ENCODE measurements at regions not wholly inside any gene's neighbourhood (a gene's known extent, or its start where the extent isn't known, plus 50 kb on each side); places are given as distances from the start of the nearest gene placed in this dataset.

DNA sequence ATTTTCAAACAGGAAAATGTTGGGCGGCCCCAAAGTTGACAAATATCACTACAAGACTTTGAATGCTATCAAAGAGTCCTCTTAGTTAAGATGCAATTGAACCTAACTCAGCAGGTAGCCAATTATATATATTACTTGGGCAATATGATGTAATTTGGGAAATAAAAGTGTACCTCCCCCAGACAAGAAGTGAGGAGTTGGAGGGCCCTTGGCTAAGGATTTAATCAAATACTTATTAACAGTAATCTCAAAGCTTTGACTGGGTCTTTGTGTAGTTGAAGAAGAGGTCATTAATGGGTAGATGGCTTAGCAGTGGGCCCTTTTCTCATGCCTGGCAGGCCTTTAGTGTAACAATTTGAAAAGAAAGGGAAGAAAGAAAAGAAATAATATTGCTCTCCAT is 599.0 kb downstream of the CSNK1G3 start:
- WGBS, 4 donors, result 87 to 100% (median 98%) methylated on average over 1 of the region's 1 CpG
- no peak for ATAC-seq
- intact Hi-C loops (cut with DNase I), result no loop called here

DNA sequence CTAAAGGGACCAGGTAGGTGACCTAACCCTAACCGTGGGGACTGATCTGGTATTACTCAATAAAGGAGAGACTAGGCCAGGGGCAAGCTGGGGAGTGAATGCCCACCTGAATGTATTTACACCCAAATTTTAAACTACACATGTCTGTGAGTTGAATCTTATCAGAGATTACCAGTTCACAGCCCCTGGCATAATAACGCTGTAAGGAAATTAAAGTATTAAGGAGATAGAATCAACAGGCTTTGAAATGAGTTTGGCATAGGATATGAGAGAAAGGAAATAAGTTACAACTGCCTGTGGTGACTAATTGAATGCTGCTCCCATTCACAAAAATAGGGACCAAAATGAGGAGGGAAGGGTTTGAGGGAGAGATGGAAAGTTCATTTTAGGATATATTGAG is 593.3 kb downstream of the CSNK1G3 start:
- intact Hi-C loops (cut with DNase I), result no loop called here
- Histone ChIP-seq H3K9me3 (no peaks in the 10 kb centered on the region), H3K36me3 (no peaks in the 10 kb centered on the region), H3K4me3 (no peak overlapping the region), H3K4me1 (no peaks in the 10 kb centered on the region), H3K27ac (no peak overlapping the region), H3K27me3 (no peaks in the 10 kb centered on the region)
- TF ChIP-seq, protein P1, sequence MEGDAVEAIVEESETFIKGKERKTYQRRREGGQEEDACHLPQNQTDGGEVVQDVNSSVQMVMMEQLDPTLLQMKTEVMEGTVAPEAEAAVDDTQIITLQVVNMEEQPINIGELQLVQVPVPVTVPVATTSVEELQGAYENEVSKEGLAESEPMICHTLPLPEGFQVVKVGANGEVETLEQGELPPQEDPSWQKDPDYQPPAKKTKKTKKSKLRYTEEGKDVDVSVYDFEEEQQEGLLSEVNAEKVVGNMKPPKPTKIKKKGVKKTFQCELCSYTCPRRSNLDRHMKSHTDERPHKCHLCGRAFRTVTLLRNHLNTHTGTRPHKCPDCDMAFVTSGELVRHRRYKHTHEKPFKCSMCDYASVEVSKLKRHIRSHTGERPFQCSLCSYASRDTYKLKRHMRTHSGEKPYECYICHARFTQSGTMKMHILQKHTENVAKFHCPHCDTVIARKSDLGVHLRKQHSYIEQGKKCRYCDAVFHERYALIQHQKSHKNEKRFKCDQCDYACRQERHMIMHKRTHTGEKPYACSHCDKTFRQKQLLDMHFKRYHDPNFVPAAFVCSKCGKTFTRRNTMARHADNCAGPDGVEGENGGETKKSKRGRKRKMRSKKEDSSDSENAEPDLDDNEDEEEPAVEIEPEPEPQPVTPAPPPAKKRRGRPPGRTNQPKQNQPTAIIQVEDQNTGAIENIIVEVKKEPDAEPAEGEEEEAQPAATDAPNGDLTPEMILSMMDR (IDR thresholded peaks at IDR 0.05), result no peak
- no peak for TF ChIP-seq POLR2A (IDR thresholded peaks at IDR 0.05)
- DNase-seq (no peak), ATAC-seq (no peak)
- WGBS, 4 donors, result 66 to 76% (median 68%) methylated on average over 2 of the region's 2 CpGs

More for the DNA sequence above, 599.0 kb downstream of the CSNK1G3 start:
- Histone ChIP-seq H3K36me3 (no peaks in the 10 kb centered on the region), H3K27me3 (no peaks in the 10 kb centered on the region), H3K27ac (no peak overlapping the region), H3K9me3 (no peaks in the 10 kb centered on the region), H3K4me1 (no peaks in the 10 kb centered on the region), H3K4me3 (no peak overlapping the region)
- no peak for TF ChIP-seq POLR2A (IDR thresholded peaks at IDR 0.05)
- TF ChIP-seq, protein P1 (IDR thresholded peaks at IDR 0.05), result no peak
- DNase-seq, result no peak

DNA sequence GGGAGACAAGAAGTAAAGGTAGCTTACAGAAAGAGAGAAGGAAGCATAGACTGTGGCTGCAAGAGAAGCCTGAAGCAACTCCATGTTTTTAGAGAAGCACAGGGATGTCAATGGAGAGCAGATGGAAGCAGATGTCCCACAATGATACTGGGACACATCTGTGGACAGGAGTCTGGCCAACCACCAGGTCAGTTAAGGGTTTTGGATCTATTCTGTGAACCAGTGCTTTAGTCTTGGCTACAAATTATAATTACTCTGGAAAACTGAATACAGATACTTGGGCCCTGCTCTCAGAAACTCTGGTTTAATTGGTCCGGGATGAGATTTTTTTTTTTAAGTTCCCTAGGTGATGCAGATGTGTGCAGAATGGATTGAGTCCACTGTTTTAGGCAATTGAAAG is 592.8 kb downstream of the CSNK1G3 start:
- H3K4me1 ChIP-seq, result no peaks in the 10 kb centered on the region

DNA sequence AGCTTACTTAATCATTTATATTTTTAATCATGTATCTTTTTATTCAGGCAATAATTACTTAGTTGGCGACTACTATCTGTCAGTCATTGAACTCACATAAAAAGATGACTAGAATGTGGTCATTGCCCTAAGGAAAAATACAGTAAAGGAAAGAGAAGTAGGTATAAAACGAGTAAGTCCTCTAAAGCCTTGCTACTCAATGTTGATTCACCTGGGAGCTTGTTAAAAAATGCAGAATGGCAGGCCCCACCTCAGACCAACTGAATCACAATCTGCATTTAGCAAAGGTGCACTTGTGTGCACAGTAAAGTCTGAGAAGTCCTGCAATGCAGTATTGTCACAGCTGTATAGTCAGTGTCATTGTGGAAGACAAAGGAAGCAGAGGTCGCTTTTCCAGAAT is 592.4 kb downstream of the CSNK1G3 start:
- TF ChIP-seq, protein P1 (IDR thresholded peaks at IDR 0.05), result no peak
- TF ChIP-seq POLR2A (IDR thresholded peaks at IDR 0.05), result no peak
- Histone ChIP-seq H3K9me3 (no peaks in the 10 kb centered on the region), H3K4me3 (no peak overlapping the region), H3K27me3 (no peaks in the 10 kb centered on the region), H3K36me3 (no peaks in the 10 kb centered on the region), H3K27ac (no peak overlapping the region), H3K4me1 (no peaks in the 10 kb centered on the region)
- DNase-seq (no peak), ATAC-seq (no peak)
- intact Hi-C loops (cut with DNase I), result no loop called here
- WGBS, 4 donors, result 87 to 94% (median 91%) methylated on average over 3 of the region's 3 CpGs

More for the DNA sequence above, 592.8 kb downstream of the CSNK1G3 start:
- intact Hi-C loops (cut with DNase I), result no loop called here
- TF ChIP-seq, protein P1 (IDR thresholded peaks at IDR 0.05), result no peak
- no peak for TF ChIP-seq POLR2A (IDR thresholded peaks at IDR 0.05)
- no peak for DNase-seq
- Histone ChIP-seq H3K27me3 (no peaks in the 10 kb centered on the region), H3K27ac (no peak overlapping the region), H3K9me3 (no peaks in the 10 kb centered on the region), H3K36me3 (no peaks in the 10 kb centered on the region), H3K4me3 (no peak overlapping the region)
- no peak for ATAC-seq
- 80 to 92% (median 87%) methylated on average over 1 of the region's 1 CpG for WGBS, 4 donors
